K562 (cell line): ENCODE measurements at regions not wholly inside any gene's neighbourhood (a gene's known extent, or its start where the extent isn't known, plus 50 kb on each side); places are given as distances from the start of the nearest gene placed in this dataset.

ENCODE experiments used
- ARHGAP35 ChIP-seq: fragments of 450-650 bp; IDR thresholded peaks from 2 replicates; pipeline ENCODE4 v1.6.1; 2018; ENCODE audit not compliant: partially characterized antibody
- CBFB ChIP-seq: sonication (generic); formaldehyde crosslinking; IDR thresholded peaks from 2 replicates; pipeline ENCODE4 v1.4.0; 2020; ENCODE audit warnings: mild to moderate bottlenecking, missing genetic modification reagents
- CHD2 ChIP-seq: IDR thresholded peaks from 2 replicates; pipeline ENCODE4 v1.6.1; 2011; ENCODE audit warnings: low read depth, low read length
- CTCF ChIP-seq, 3 experiments: IDR thresholded peaks in 2 of 3; conservative IDR thresholded peaks in 1 of 3; 2 replicates each; pipeline ENCODE4 v1.5.1; 2011 to 2012; ENCODE audit warnings: low read length in 3 of 3, mild to moderate bottlenecking in 3 of 3, control low read depth in 2 of 3, improper control_type of control experiment in 1 of 3, inconsistent platforms in 1 of 3, low read depth in 1 of 3, mixed read lengths in 1 of 3, moderate library complexity in 1 of 3; ENCODE audit not compliant: insufficient read depth in 2 of 3
- FOXM1 ChIP-seq, 2 experiments: fragments of 450-650 bp in 1 of 2; sonication (generic) in 1 of 2; formaldehyde crosslinking in 1 of 2; IDR thresholded peaks; 2 replicates each; pipeline versions ENCODE4 v1.6.1 to v1.9.0; 2017 to 2022; ENCODE audit warnings: low read depth in 2 of 2, mild to moderate bottlenecking in 2 of 2, missing genetic modification reagents in 1 of 2, moderate library complexity in 1 of 2
- MGA ChIP-seq: fragments of 450-650 bp; IDR thresholded peaks from 2 replicates; pipeline ENCODE4 v1.6.1; 2016; ENCODE audit warnings: mild to moderate bottlenecking, moderate library complexity
- POLR2A ChIP-seq: fragments of 450-650 bp; conservative IDR thresholded peaks from 2 replicates; pipeline ENCODE4 v1.6.1; 2016
- SMARCC2 ChIP-seq: fragments of 450-650 bp; IDR thresholded peaks from 2 replicates; pipeline ENCODE4 v1.6.1; 2017; ENCODE audit warnings: antibody characterized with exemption, moderate library complexity, mild to moderate bottlenecking, low read depth
- SMC3 ChIP-seq: conservative IDR thresholded peaks from 2 replicates; pipeline ENCODE4 v1.6.1; 2011; ENCODE audit warnings: low read depth, low read length, improper control_type of control experiment; ENCODE audit not compliant: insufficient read depth
- TAF1 ChIP-seq: IDR thresholded peaks from 2 replicates; pipeline ENCODE4 v1.6.1; 2011; ENCODE audit warnings: mild to moderate bottlenecking, low read length, moderate library complexity; ENCODE audit not compliant: insufficient read depth, control insufficient read depth, severe bottlenecking; ENCODE audit errors: extremely low read depth

- no peak for TF ChIP-seq TAF1
- no peak for TF ChIP-seq FOXM1 (IDR thresholded peaks at IDR 0.05; ENCODE audit: low read depth)
- no peak for TF ChIP-seq FOXM1 (CRISPR knock-in tag; IDR thresholded peaks at IDR 0.05; ENCODE audit: low read depth)
- TF ChIP-seq CBFB = no peak
- TF ChIP-seq ARHGAP35 = no peak
- no peak for TF ChIP-seq POLR2A
- TF ChIP-seq SMARCC2 = no peak
- no peak for TF ChIP-seq MGA
- no peak for TF ChIP-seq SMC3
- TF ChIP-seq CTCF (IDR thresholded peaks at IDR 0.05 in 2 of 3, conservative IDR thresholded peaks at IDR 0.05 in 1 of 3; ENCODE audit: insufficient read depth in 2 of 3, low read depth in 1 of 3, low read length in 3 of 3) = no peak
- no peak for TF ChIP-seq CHD2
These were observed 150.6 kb upstream of the SLC4A4 start for GRCh38 chr4:71188156-71188640.
